Caco-2 (cell line): ENCODE measurements at regions not wholly inside any gene's neighbourhood (a gene's known extent, or its start where the extent isn't known, plus 50 kb on each side); places are given as distances from the start of the nearest gene placed in this dataset.
A peak's percentile ranks its signal among the peaks of the same experiment; 100 is the strongest.

Experiments
- BruUV-seq: library from RNA; stranded (reverse); fragments of 400-500 nt; replicated peaks from 2 replicates; lab custom pipeline; 2021; lab: Mats Ljungman, UMichigan
- CTCF ChIA-PET: fragments of 300-600 bp; sonication (Branson Sonifier 250); formaldehyde crosslinking; loops from one replicate; lab custom pipeline; 2022; ENCODE audit warnings: antibody characterized with exemption; lab: Charles Lee
- POLR2A ChIA-PET: fragments of 300-600 bp; sonication (Branson Sonifier 250); formaldehyde crosslinking; loops from one replicate; lab custom pipeline; 2022; ENCODE audit warnings: antibody characterized with exemption; lab: Charles Lee
- DNase-seq, 2 experiments: peaks; one replicate each; pipeline versions ENCODE4 v3.0.0 to v3.0.0-alpha.2; 2020 to 2022
- H3K27me3 ChIP-seq: replicated peaks from 2 replicates; pipeline ENCODE4 v1.6.0; 2011; ENCODE audit warnings: low read length; ENCODE audit not compliant: control insufficient read depth, insufficient read depth
- H3K36me3 ChIP-seq: 2 replicates; pipeline ENCODE4 v1.5.1; 2011; ENCODE audit warnings: low read length; ENCODE audit not compliant: control insufficient read depth, insufficient read depth
- H3K4me1 ChIP-seq: fragments of 250-450 bp; sonication (Bioruptor Pico); 2 replicates; pipeline ENCODE4 v1.5.1; 2020; ENCODE audit warnings: mild to moderate bottlenecking
- H3K4me3 ChIP-seq: 2 replicates; pipeline ENCODE4 v1.5.1; 2011; ENCODE audit warnings: low read depth, mild to moderate bottlenecking, control low read depth, low read length
- H3K9me3 ChIP-seq: fragments of 250-450 bp; sonication (Bioruptor Pico); 2 replicates; pipeline ENCODE4 v1.5.1; 2020; ENCODE audit warnings: mild to moderate bottlenecking, moderate library complexity
- H3K27ac Mint-ChIP-seq: one replicate; pipeline ENCODE4 v1.8.0; 2022; ENCODE audit warnings: mixed read lengths; ENCODE audit not compliant: unreplicated experiment
- H3K27me3 Mint-ChIP-seq: one replicate; pipeline ENCODE4 v1.8.0; 2022; ENCODE audit warnings: mixed read lengths; ENCODE audit not compliant: insufficient read depth, unreplicated experiment
- H3K36me3 Mint-ChIP-seq: one replicate; pipeline ENCODE4 v1.8.0; 2022; ENCODE audit warnings: mild to moderate bottlenecking, mixed read lengths; ENCODE audit not compliant: insufficient read depth, unreplicated experiment
- H3K4me1 Mint-ChIP-seq: one replicate; pipeline ENCODE4 v1.8.0; 2022; ENCODE audit warnings: low read depth, mixed read lengths; ENCODE audit not compliant: unreplicated experiment
- H3K4me3 Mint-ChIP-seq: one replicate; pipeline ENCODE4 v1.8.0; 2022; ENCODE audit warnings: mild to moderate bottlenecking, moderate library complexity, mixed read lengths; ENCODE audit not compliant: unreplicated experiment
- H3K9me3 Mint-ChIP-seq: one replicate; pipeline ENCODE4 v1.8.0; 2022; ENCODE audit warnings: mixed read lengths; ENCODE audit not compliant: unreplicated experiment
- CTCF ChIP-seq, 2 experiments: fragments of 200-600 bp in 1 of 2; IDR thresholded peaks; 1 replicate in 1 of 2; 2 replicates in 1 of 2; pipeline versions ENCODE4 v1.5.1 to v1.8.0; 2011 to 2022; ENCODE audit warnings: antibody characterized with exemption in 1 of 2, control low read depth in 1 of 2, inconsistent platforms in 1 of 2, low read depth in 1 of 2, low read length in 1 of 2, mild to moderate bottlenecking in 1 of 2, moderate library complexity in 1 of 2; ENCODE audit not compliant: insufficient read depth in 1 of 2, severe bottlenecking in 1 of 2, unreplicated experiment in 1 of 2
- intact Hi-C: fragments of 100-400 bp; cut with micrococcal nuclease; formaldehyde crosslinking; loops from one replicate; pipeline ENCODE4 v1.10.0; 2022; ENCODE audit not compliant: unreplicated experiment

- H3K4me1 ChIP-seq: peaks cover 41% of the 10 kb centered on the region
Measured at GRCh38 chr16:52296076-52296475, 250.9 kb downstream of the TOX3 start.

GRCh38 chr16:52294660-52295059 is 252.3 kb downstream of the TOX3 start:
- H3K27me3 Mint-ChIP-seq: no peaks in the 10 kb centered on the region
- Histone ChIP-seq H3K9me3 (no peaks in the 10 kb centered on the region), H3K36me3 (no peaks in the 10 kb centered on the region), H3K4me1 (peaks cover 41% of the 10 kb centered on the region), H3K27me3 (no peaks in the 10 kb centered on the region), H3K4me3 (no peak overlapping the region)
- peaks cover 46% of the 10 kb centered on the region for H3K4me1 Mint-ChIP-seq
- TF ChIP-seq CTCF (IDR thresholded peaks at IDR 0.05; ENCODE audit: insufficient read depth in 1 of 2, low read depth in 1 of 2, low read length in 1 of 2, severe bottlenecking in 1 of 2, unreplicated experiment in 1 of 2): no peak
- POLR2A ChIA-PET: no interaction called here
- intact Hi-C loops: no loop called here
- H3K9me3 Mint-ChIP-seq: peaks cover 26% of the 10 kb centered on the region
- H3K36me3 Mint-ChIP-seq: peaks cover 5% of the 10 kb centered on the region
- no peak overlapping the region for H3K4me3 Mint-ChIP-seq
- CTCF ChIA-PET: no interaction called here
- DNase-seq: no peak
- BruUV-seq: no TSS peak
- H3K27ac Mint-ChIP-seq: peak overlapping the region; percentile 55

More at GRCh38 chr16:52296076-52296475, 250.9 kb downstream of the TOX3 start:
- CTCF ChIA-PET: no interaction called here
- DNase-seq: no peak
- no peaks in the 10 kb centered on the region for H3K27me3 Mint-ChIP-seq
- Histone ChIP-seq H3K27me3 (no peaks in the 10 kb centered on the region), H3K4me3 (no peak overlapping the region), H3K9me3 (no peaks in the 10 kb centered on the region), H3K36me3 (no peaks in the 10 kb centered on the region)
- no peak overlapping the region for H3K4me3 Mint-ChIP-seq
- intact Hi-C loops: no loop called here
- TF ChIP-seq CTCF (IDR thresholded peaks at IDR 0.05; ENCODE audit: insufficient read depth in 1 of 2, low read depth in 1 of 2, low read length in 1 of 2, severe bottlenecking in 1 of 2, unreplicated experiment in 1 of 2): no peak
- H3K4me1 Mint-ChIP-seq: peaks cover 46% of the 10 kb centered on the region
- H3K27ac Mint-ChIP-seq: no peak overlapping the region
- H3K9me3 Mint-ChIP-seq: peaks cover 26% of the 10 kb centered on the region
- peaks cover 5% of the 10 kb centered on the region for H3K36me3 Mint-ChIP-seq
- POLR2A ChIA-PET: no interaction called here
- no TSS peak for BruUV-seq

- H3K36me3 Mint-ChIP-seq: peaks cover 5% of the 10 kb centered on the region
- POLR2A ChIA-PET: no interaction called here
- no peak for TF ChIP-seq CTCF (IDR thresholded peaks at IDR 0.05; ENCODE audit: insufficient read depth in 1 of 2, low read depth in 1 of 2, low read length in 1 of 2, severe bottlenecking in 1 of 2, unreplicated experiment in 1 of 2)
Measured at GRCh38 chr16:52293204-52293603, 253.7 kb downstream of the TOX3 start.

More at GRCh38 chr16:52293204-52293603, 253.7 kb downstream of the TOX3 start:
- Mint-ChIP-seq H3K27ac (no peak overlapping the region), H3K4me3 (no peak overlapping the region), H3K27me3 (no peaks in the 10 kb centered on the region), H3K4me1 (peaks cover 46% of the 10 kb centered on the region), H3K9me3 (peaks cover 20% of the 10 kb centered on the region)
- Histone ChIP-seq H3K4me3 (no peak overlapping the region), H3K36me3 (no peaks in the 10 kb centered on the region), H3K4me1 (peaks cover 41% of the 10 kb centered on the region), H3K9me3 (no peaks in the 10 kb centered on the region), H3K27me3 (no peaks in the 10 kb centered on the region)
- DNase-seq: no peak
- BruUV-seq: no TSS peak
- CTCF ChIA-PET: no interaction called here
- intact Hi-C loops: no loop called here
